Ascending aorta (tissue), 2 donors: ENCODE measurements at regions not wholly inside any gene's neighbourhood (a gene's known extent, or its start where the extent isn't known, plus 50 kb on each side); places are given as distances from the start of the nearest gene placed in this dataset.

ENCODE experiments used
- DNase-seq, 2 donors: peaks; one replicate each; pipeline ENCODE4 v3.0.0-alpha.2; 2019; ENCODE audit warnings: low spot score in 2 of 2
- H3K27ac ChIP-seq, 2 donors: fragments of 200-600 bp; sonication (generic); one replicate each; pipeline ENCODE4 v1.5.1; 2016 to 2017; ENCODE audit warnings: mild to moderate bottlenecking in 1 of 2
- H3K27me3 ChIP-seq: fragments of 200-600 bp; sonication (generic); one replicate; pipeline ENCODE4 v1.5.1; 2017
- H3K36me3 ChIP-seq, 2 donors: fragments of 200-600 bp; sonication (generic); one replicate each; pipeline ENCODE4 v1.5.1; 2016
- H3K4me1 ChIP-seq, 2 donors: fragments of 200-600 bp; sonication (generic); one replicate each; pipeline ENCODE4 v1.5.1; 2016 to 2017; ENCODE audit warnings: mild to moderate bottlenecking in 1 of 2
- H3K4me3 ChIP-seq, 2 donors: fragments of 200-600 bp; sonication (generic); one replicate each; pipeline ENCODE4 v1.5.1; 2016 to 2017; ENCODE audit warnings: mild to moderate bottlenecking in 1 of 2
- H3K9me3 ChIP-seq, 2 donors: fragments of 200-600 bp; sonication (generic); one replicate each; pipeline ENCODE4 v1.5.1; 2016
- CTCF ChIP-seq, 3 experiments: fragments of 200-600 bp in 2 of 3; fragments of 450-650 bp in 1 of 3; sonication (generic) in 2 of 3; IDR thresholded peaks; one replicate each; pipeline ENCODE4 v1.5.1; 2016 to 2019; ENCODE audit warnings: antibody characterized with exemption in 3 of 3, mild to moderate bottlenecking in 1 of 3, moderate library complexity in 1 of 3
- intact Hi-C: fragments of 100-400 bp; cut with DNase I; formaldehyde crosslinking; loops from one replicate; pipeline ENCODE4 v1.15.1; 2023

- Histone ChIP-seq H3K36me3 (no peaks in the 10 kb centered on the region), H3K4me1 (peaks cover 0 to 8% of the 10 kb centered on the region in 2 donors), H3K4me3 (no peak overlapping the region), H3K9me3 (no peaks in the 10 kb centered on the region), H3K27ac (peak overlapping the region; percentile 47 to 62), H3K27me3 (no peaks in the 10 kb centered on the region)
- intact Hi-C loops: loop anchor here (5.0 to 10.0 kb wide), 5 partner anchors 255 to 497 kb away; partner anchors contain the start of gene KCNE4
- TF ChIP-seq CTCF (IDR thresholded peaks at IDR 0.05): no peak
- peak; percentile 46 to 82 for DNase-seq
These were observed 132.7 kb downstream of the SCG2 start for GRCh38 chr2:223469270-223470046.

GRCh38 chr2:223470602-223471001, 131.6 kb downstream of the SCG2 start:
- Histone ChIP-seq H3K4me1 (peaks cover 0 to 5% of the 10 kb centered on the region in 2 donors), H3K27me3 (no peaks in the 10 kb centered on the region), H3K27ac (no peak overlapping the region), H3K4me3 (no peak overlapping the region), H3K36me3 (no peaks in the 10 kb centered on the region), H3K9me3 (no peaks in the 10 kb centered on the region)
- DNase-seq: no peak
- intact Hi-C loops: no loop called here
- TF ChIP-seq CTCF (IDR thresholded peaks at IDR 0.05): no peak

GRCh38 chr2:223472771-223473170, 129.4 kb downstream of the SCG2 start:
- no peak for DNase-seq
- no peaks in the 10 kb centered on the region for H3K36me3 ChIP-seq
- TF ChIP-seq CTCF (IDR thresholded peaks at IDR 0.05): no peak
- no peak overlapping the region for H3K4me3 ChIP-seq
- peaks cover 0 to 5% of the 10 kb centered on the region in 2 donors for H3K4me1 ChIP-seq
- intact Hi-C loops: no loop called here
- no peaks in the 10 kb centered on the region for H3K9me3 ChIP-seq
- no peaks in the 10 kb centered on the region for H3K27me3 ChIP-seq
- no peak overlapping the region for H3K27ac ChIP-seq

GRCh38 chr2:223474893-223475292, 127.3 kb downstream of the SCG2 start:
- intact Hi-C loops: no loop called here

GRCh38 chr2:223475901-223476300, 126.3 kb downstream of the SCG2 start:
- Histone ChIP-seq H3K4me1 (no peaks in the 10 kb centered on the region), H3K36me3 (no peaks in the 10 kb centered on the region), H3K4me3 (no peak overlapping the region), H3K27ac (no peak overlapping the region), H3K9me3 (no peaks in the 10 kb centered on the region), H3K27me3 (no peaks in the 10 kb centered on the region)
- intact Hi-C loops: no loop called here
- TF ChIP-seq CTCF (IDR thresholded peaks at IDR 0.05): no peak
- no peak for DNase-seq

More at GRCh38 chr2:223474893-223475292, 127.3 kb downstream of the SCG2 start:
- Histone ChIP-seq H3K27me3 (no peaks in the 10 kb centered on the region), H3K36me3 (no peaks in the 10 kb centered on the region), H3K4me1 (no peaks in the 10 kb centered on the region), H3K4me3 (no peak overlapping the region), H3K9me3 (no peaks in the 10 kb centered on the region), H3K27ac (no peak overlapping the region)
- DNase-seq: no peak
- no peak for TF ChIP-seq CTCF (IDR thresholded peaks at IDR 0.05)
